ENCODE measurements at regions not wholly inside any gene's neighbourhood (a gene's known extent, or its start where the extent isn't known, plus 50 kb on each side); places are given as distances from the start of the nearest gene placed in this dataset.

DNA sequence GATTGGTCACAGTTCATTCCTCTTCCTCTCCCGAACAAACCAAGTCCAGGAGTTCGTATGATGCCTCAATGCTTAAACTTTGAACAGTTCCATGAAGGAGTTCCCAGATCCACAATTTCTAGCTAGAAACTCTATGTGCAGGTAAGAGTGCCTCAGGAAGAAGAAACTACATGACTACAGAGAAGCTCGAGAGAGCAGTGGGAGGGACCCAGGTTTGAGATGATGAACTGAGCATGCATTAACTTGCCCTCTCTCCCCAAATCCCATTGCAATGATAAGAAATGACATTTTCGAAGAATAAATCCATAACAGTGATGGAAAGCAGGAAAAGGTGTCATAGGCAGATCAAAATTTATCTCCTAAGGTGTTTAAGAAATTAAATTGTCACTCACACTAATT is 140.6 kb upstream of the JCAD start:
- TF ChIP-seq, protein P1, sequence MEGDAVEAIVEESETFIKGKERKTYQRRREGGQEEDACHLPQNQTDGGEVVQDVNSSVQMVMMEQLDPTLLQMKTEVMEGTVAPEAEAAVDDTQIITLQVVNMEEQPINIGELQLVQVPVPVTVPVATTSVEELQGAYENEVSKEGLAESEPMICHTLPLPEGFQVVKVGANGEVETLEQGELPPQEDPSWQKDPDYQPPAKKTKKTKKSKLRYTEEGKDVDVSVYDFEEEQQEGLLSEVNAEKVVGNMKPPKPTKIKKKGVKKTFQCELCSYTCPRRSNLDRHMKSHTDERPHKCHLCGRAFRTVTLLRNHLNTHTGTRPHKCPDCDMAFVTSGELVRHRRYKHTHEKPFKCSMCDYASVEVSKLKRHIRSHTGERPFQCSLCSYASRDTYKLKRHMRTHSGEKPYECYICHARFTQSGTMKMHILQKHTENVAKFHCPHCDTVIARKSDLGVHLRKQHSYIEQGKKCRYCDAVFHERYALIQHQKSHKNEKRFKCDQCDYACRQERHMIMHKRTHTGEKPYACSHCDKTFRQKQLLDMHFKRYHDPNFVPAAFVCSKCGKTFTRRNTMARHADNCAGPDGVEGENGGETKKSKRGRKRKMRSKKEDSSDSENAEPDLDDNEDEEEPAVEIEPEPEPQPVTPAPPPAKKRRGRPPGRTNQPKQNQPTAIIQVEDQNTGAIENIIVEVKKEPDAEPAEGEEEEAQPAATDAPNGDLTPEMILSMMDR (IDR thresholded peaks at IDR 0.05) = no peak
- no peak for TF ChIP-seq GABPB1 (CRISPR knock-in tag; IDR thresholded peaks at IDR 0.05)
